IMR-90 (cell line): ENCODE measurements at regions not wholly inside any gene's neighbourhood (a gene's known extent, or its start where the extent isn't known, plus 50 kb on each side); places are given as distances from the start of the nearest gene placed in this dataset.

ENCODE experiments used
- ATAC-seq: fragments of 200-7000 bp; cut with Tn5 transposase; 2 replicates; pipeline ENCODE4 v1.9.1; 2020; ENCODE audit warnings: low read depth, mild to moderate bottlenecking, moderate library complexity
- BruUV-seq: library from RNA; stranded (reverse); fragments of 400-500 nt; replicated peaks from 2 replicates; lab custom pipeline; 2021; lab: Mats Ljungman, UMichigan
- CTCF ChIA-PET: fragments of 300-600 bp; formaldehyde crosslinking; extraction: SDS; loops from one replicate; lab custom pipeline; 2021; ENCODE audit warnings: antibody characterized with exemption; lab: Yijun Ruan, JAX
- POLR2A ChIA-PET: fragments of 300-600 bp; sonication (Branson Sonifier 250); formaldehyde crosslinking; loops from one replicate; lab custom pipeline; 2022; ENCODE audit warnings: antibody characterized with exemption; ENCODE audit not compliant: unreplicated experiment; lab: Charles Lee
- DNase-seq: peaks from one replicate; pipeline ENCODE4 v3.0.0; 2013
- H2AFZ ChIP-seq: replicated peaks from 2 replicates; pipeline ENCODE3; 2013; ENCODE audit warnings: low read length, mild to moderate bottlenecking; ENCODE audit not compliant: poor library complexity
- H2AK5ac ChIP-seq: 2 replicates; pipeline ENCODE4 v1.6.1; 2013; ENCODE audit warnings: low read depth, low read length, inconsistent platforms
- H2AK9ac ChIP-seq: replicated peaks from 2 replicates; pipeline ENCODE3; 2013; ENCODE audit warnings: mild to moderate bottlenecking, low read depth, low read length, moderate library complexity; ENCODE audit not compliant: poor library complexity
- H2BK120ac ChIP-seq: 2 replicates; pipeline ENCODE4 v1.6.1; 2013; ENCODE audit warnings: low read depth, low read length, inconsistent platforms
- H2BK15ac ChIP-seq: 3 replicates; pipeline ENCODE4 v1.6.1; 2013; ENCODE audit warnings: low read depth, low read length, inconsistent platforms
- H2BK20ac ChIP-seq: 2 replicates; pipeline ENCODE4 v1.6.1; 2013; ENCODE audit warnings: low read depth, mild to moderate bottlenecking, inconsistent platforms, low read length, moderate library complexity
- H2BK5ac ChIP-seq: 2 replicates; pipeline ENCODE4 v1.6.1; 2013; ENCODE audit warnings: mild to moderate bottlenecking, low read depth, low read length, inconsistent platforms; ENCODE audit not compliant: poor library complexity, severe bottlenecking
- H3K14ac ChIP-seq: replicated peaks from 2 replicates; pipeline ENCODE4 v1.6.1; 2013; ENCODE audit warnings: low read depth, low read length, inconsistent platforms
- H3K18ac ChIP-seq: 2 replicates; pipeline ENCODE4 v1.6.1; 2013; ENCODE audit warnings: low read depth, low read length, control low read depth
- H3K23ac ChIP-seq: 2 replicates; pipeline ENCODE4 v1.6.1; 2013; ENCODE audit warnings: low read depth, low read length, inconsistent platforms
- H3K27ac ChIP-seq: 2 replicates; pipeline ENCODE4 v1.5.1; 2013; ENCODE audit warnings: mild to moderate bottlenecking, control low read depth, low read length; ENCODE audit not compliant: insufficient read depth
- H3K27me3 ChIP-seq: 2 replicates; pipeline ENCODE4 v1.6.1; 2013; ENCODE audit warnings: low read length; ENCODE audit not compliant: control insufficient read depth, insufficient read depth
- H3K36me3 ChIP-seq: 2 replicates; pipeline ENCODE4 v1.6.1; 2013; ENCODE audit warnings: low read length, mixed read lengths; ENCODE audit not compliant: control insufficient read depth, insufficient read depth
- H3K4ac ChIP-seq: 2 replicates; pipeline ENCODE4 v1.6.1; 2013; ENCODE audit warnings: low read depth, low read length, inconsistent platforms
- H3K4me1 ChIP-seq: 2 replicates; pipeline ENCODE4 v1.6.1; 2013; ENCODE audit warnings: low read length, mixed read lengths; ENCODE audit not compliant: control insufficient read depth, insufficient read depth
- H3K4me2 ChIP-seq: 2 replicates; pipeline ENCODE4 v1.6.1; 2013; ENCODE audit warnings: low read depth, mild to moderate bottlenecking, control low read depth, low read length, moderate library complexity
- H3K4me3 ChIP-seq: 2 replicates; pipeline ENCODE4 v1.5.1; 2013; ENCODE audit warnings: low read depth, mild to moderate bottlenecking, control low read depth, low read length, moderate library complexity; ENCODE audit not compliant: insufficient read depth
- H3K56ac ChIP-seq: 2 replicates; pipeline ENCODE4 v1.6.1; 2013; ENCODE audit warnings: low read length, inconsistent platforms; ENCODE audit not compliant: insufficient read depth; ENCODE audit errors: extremely low read depth
- H3K79me1 ChIP-seq, 2 experiments: 2 replicates each; pipeline ENCODE4 v1.6.1; 2013; ENCODE audit warnings: low read length in 2 of 2, inconsistent platforms in 1 of 2, low read depth in 1 of 2
- H3K9ac ChIP-seq: 2 replicates; pipeline ENCODE4 v1.6.1; 2013; ENCODE audit warnings: low read depth, low read length, control low read depth
- H3K9me1 ChIP-seq: 2 replicates; pipeline ENCODE4 v1.6.1; 2013; ENCODE audit warnings: low read length, inconsistent platforms; ENCODE audit not compliant: insufficient read depth
- H3K9me3 ChIP-seq: 2 replicates; pipeline ENCODE4 v1.6.1; 2013; ENCODE audit warnings: low read length; ENCODE audit not compliant: control insufficient read depth, insufficient read depth
- H4K20me1 ChIP-seq: 2 replicates; pipeline ENCODE4 v1.6.1; 2013; ENCODE audit warnings: low read length, inconsistent platforms; ENCODE audit not compliant: insufficient read depth
- H4K5ac ChIP-seq: 2 replicates; pipeline ENCODE4 v1.6.1; 2013; ENCODE audit warnings: mild to moderate bottlenecking, low read depth, low read length, control low read depth
- H4K8ac ChIP-seq, 2 experiments: 2 replicates each; pipeline ENCODE4 v1.6.1; 2013; ENCODE audit warnings: low read depth in 2 of 2, low read length in 2 of 2, control low read depth in 1 of 2, inconsistent platforms in 1 of 2
- H4K91ac ChIP-seq: 2 replicates; pipeline ENCODE4 v1.6.1; 2013; ENCODE audit warnings: low read depth, low read length, inconsistent platforms; ENCODE audit not compliant: insufficient read depth
- BHLHE40 ChIP-seq: fragments of 150-350 bp; IDR thresholded peaks from 2 replicates; pipeline ENCODE4 v1.6.1; 2016; ENCODE audit warnings: mild to moderate bottlenecking, low read depth, low read length
- CEBPB ChIP-seq: IDR thresholded peaks from 2 replicates; pipeline ENCODE4 v1.6.1; 2012; ENCODE audit warnings: low read depth, low read length, improper control_type of control experiment
- CHD1 ChIP-seq: IDR thresholded peaks from 2 replicates; pipeline ENCODE4 v1.6.1; 2012; ENCODE audit warnings: low read depth, low read length, improper control_type of control experiment
- ELK1 ChIP-seq: fragments of 150-350 bp; IDR thresholded peaks from 2 replicates; pipeline ENCODE4 v1.6.1; 2016; ENCODE audit warnings: low read depth, mild to moderate bottlenecking, low read length, moderate library complexity, borderline replicate concordance
- FOS ChIP-seq: fragments of 150-350 bp; IDR thresholded peaks from 2 replicates; pipeline ENCODE4 v1.6.1; 2016; ENCODE audit warnings: low read depth, low read length
- MAFK ChIP-seq: IDR thresholded peaks from 2 replicates; pipeline ENCODE4 v1.6.1; 2012; ENCODE audit warnings: low read depth, low read length, improper control_type of control experiment
- MAZ ChIP-seq: IDR thresholded peaks from 2 replicates; pipeline ENCODE4 v1.6.1; 2012; ENCODE audit warnings: low read depth, mild to moderate bottlenecking, low read length, improper control_type of control experiment, moderate library complexity, borderline replicate concordance
- MXI1 ChIP-seq: IDR thresholded peaks from 2 replicates; pipeline ENCODE4 v1.6.1; 2012; ENCODE audit warnings: low read depth, mild to moderate bottlenecking, low read length, moderate library complexity, borderline replicate concordance
- NFE2L2 ChIP-seq: fragments of 150-350 bp; IDR thresholded peaks from 2 replicates; pipeline ENCODE4 v1.6.1; 2016; ENCODE audit warnings: low read depth, mild to moderate bottlenecking, low read length
- POLR2A ChIP-seq: IDR thresholded peaks from 2 replicates; pipeline ENCODE4 v1.6.1; 2012; ENCODE audit warnings: mild to moderate bottlenecking, low read depth, low read length
- RCOR1 ChIP-seq: IDR thresholded peaks from 2 replicates; pipeline ENCODE4 v1.6.1; 2012; ENCODE audit warnings: mild to moderate bottlenecking, low read length, improper control_type of control experiment; ENCODE audit not compliant: insufficient replicate concordance
- RFX5 ChIP-seq: IDR thresholded peaks from 2 replicates; pipeline ENCODE4 v1.8.0; 2012; ENCODE audit warnings: low read depth, mild to moderate bottlenecking, low read length, moderate library complexity
- SMC3 ChIP-seq: fragments of 150-350 bp; IDR thresholded peaks from 2 replicates; pipeline ENCODE4 v1.6.1; 2016; ENCODE audit warnings: low read depth, mild to moderate bottlenecking, antibody characterized with exemption, low read length, moderate library complexity
- USF2 ChIP-seq: fragments of 150-350 bp; IDR thresholded peaks from 2 replicates; pipeline ENCODE4 v1.6.1; 2017; ENCODE audit warnings: mild to moderate bottlenecking, antibody characterized with exemption, low read length, low read depth
- WGBS, 2 experiments: methylation state at CpG; one replicate each; pipeline versions ENCODE4 v1.1.5 to v1.1.7; 2013; ENCODE audit warnings: missing lambda C conversion rate in 2 of 2; ENCODE audit not compliant: insufficient read length in 1 of 2; ENCODE audit errors: extremely low coverage in 2 of 2; 5-methylcytosine and 5-hydroxymethylcytosine counted together
- dilution Hi-C: fragments of 300-500 bp; cut with HindIII; formaldehyde crosslinking; loops from one replicate; pipeline ENCODE4 v1.14.3; 2018; ENCODE audit warnings: low sequenced_read_pairs; ENCODE audit not compliant: unreplicated experiment
- in situ Hi-C: fragments of 300-500 bp; cut with MboI; formaldehyde crosslinking; loops from 3 replicates; pipeline ENCODE4 v1.14.3; 2019; ENCODE audit warnings: low sequenced_read_pairs, inconsistent platforms, mixed read lengths
- intact Hi-C: fragments of 100-400 bp; cut with micrococcal nuclease; formaldehyde crosslinking; loops from 2 replicates; pipeline ENCODE4 v1.10.0; 2022
- TF ChIP-seq, protein P1 (sequence below): conservative IDR thresholded peaks from 2 replicates; pipeline ENCODE4 v1.5.1; 2012; ENCODE audit warnings: mild to moderate bottlenecking, low read depth, low read length, improper control_type of control experiment

DNA sequence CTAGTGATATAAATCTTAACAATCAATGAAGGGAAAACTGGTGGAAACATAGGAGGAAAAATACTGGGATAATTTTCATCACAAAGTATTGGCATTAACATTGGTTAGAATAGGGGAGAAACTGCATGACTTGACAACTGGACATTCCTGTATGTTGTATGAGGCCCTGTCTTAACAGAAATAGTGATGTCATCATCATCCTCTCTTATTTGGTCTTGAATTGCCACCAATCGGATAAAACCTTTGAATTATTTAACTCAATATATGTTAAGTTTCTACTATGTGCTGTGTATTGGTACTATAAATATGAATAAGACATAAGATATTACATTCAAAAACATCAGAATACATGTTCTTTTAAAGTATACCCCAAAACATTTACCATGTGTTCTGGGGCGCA, 130.1 kb upstream of the CCDC54 start:
- in situ Hi-C loops = loop anchor here (25.0 kb wide), 1 partner anchor 965 kb away; the partner anchor contains the start of gene IFT57
- dilution Hi-C loops = no loop called here

More for the DNA sequence above, 130.1 kb upstream of the CCDC54 start:
- H3K18ac ChIP-seq = no peak overlapping the region
- BruUV-seq = no TSS peak
- H4K20me1 ChIP-seq = no peaks in the 10 kb centered on the region
- no peak overlapping the region for H2BK20ac ChIP-seq
- H3K27ac ChIP-seq = no peak overlapping the region
- H2BK15ac ChIP-seq = no peak overlapping the region
- DNase-seq (no peak), ATAC-seq (no peak)
- H3K4me3 ChIP-seq = no peak overlapping the region
- CTCF ChIA-PET = no interaction called here
- H2BK120ac ChIP-seq = no peak overlapping the region
- no peaks in the 10 kb centered on the region for H3K9me3 ChIP-seq
- no peak overlapping the region for H3K4me2 ChIP-seq
- H3K4ac ChIP-seq = no peak overlapping the region
- WGBS, 2 experiments = no CpG with 5 or more reads among the region's 2 CpGs
- intact Hi-C loops = no loop called here
- no peak overlapping the region for H4K91ac ChIP-seq
- no peak overlapping the region for H2BK5ac ChIP-seq
- no peak overlapping the region for H2AK9ac ChIP-seq
- no peak overlapping the region for H3K14ac ChIP-seq
- H3K27me3 ChIP-seq = no peaks in the 10 kb centered on the region
- no peak overlapping the region for H4K5ac ChIP-seq
- no peak overlapping the region for H2AFZ ChIP-seq
- H3K9me1 ChIP-seq = peaks cover 2% of the 10 kb centered on the region; the same call in 1 of the 2 replicates
- no peak overlapping the region for H4K8ac ChIP-seq
- peaks cover 11 to 30% of the 10 kb centered on the region in 2 experiments; a peak in 3 of 4 replicates for H3K79me1 ChIP-seq
- no peak overlapping the region for H3K56ac ChIP-seq
- H3K36me3 ChIP-seq = peaks cover 8% of the 10 kb centered on the region
- no peak overlapping the region for H3K9ac ChIP-seq
- POLR2A ChIA-PET = no interaction called here
- H2AK5ac ChIP-seq = no peak overlapping the region
- H3K23ac ChIP-seq = no peak overlapping the region
- no peak for TF ChIP-seq POLR2A
- TF ChIP-seq USF2 = no peak
- TF ChIP-seq CEBPB = no peak
- TF ChIP-seq SMC3 = no peak
- TF ChIP-seq MAFK = no peak
- no peak for TF ChIP-seq ELK1
- no peak for TF ChIP-seq FOS
- no peak for TF ChIP-seq RFX5
- TF ChIP-seq BHLHE40 = no peak
- TF ChIP-seq, protein P1, sequence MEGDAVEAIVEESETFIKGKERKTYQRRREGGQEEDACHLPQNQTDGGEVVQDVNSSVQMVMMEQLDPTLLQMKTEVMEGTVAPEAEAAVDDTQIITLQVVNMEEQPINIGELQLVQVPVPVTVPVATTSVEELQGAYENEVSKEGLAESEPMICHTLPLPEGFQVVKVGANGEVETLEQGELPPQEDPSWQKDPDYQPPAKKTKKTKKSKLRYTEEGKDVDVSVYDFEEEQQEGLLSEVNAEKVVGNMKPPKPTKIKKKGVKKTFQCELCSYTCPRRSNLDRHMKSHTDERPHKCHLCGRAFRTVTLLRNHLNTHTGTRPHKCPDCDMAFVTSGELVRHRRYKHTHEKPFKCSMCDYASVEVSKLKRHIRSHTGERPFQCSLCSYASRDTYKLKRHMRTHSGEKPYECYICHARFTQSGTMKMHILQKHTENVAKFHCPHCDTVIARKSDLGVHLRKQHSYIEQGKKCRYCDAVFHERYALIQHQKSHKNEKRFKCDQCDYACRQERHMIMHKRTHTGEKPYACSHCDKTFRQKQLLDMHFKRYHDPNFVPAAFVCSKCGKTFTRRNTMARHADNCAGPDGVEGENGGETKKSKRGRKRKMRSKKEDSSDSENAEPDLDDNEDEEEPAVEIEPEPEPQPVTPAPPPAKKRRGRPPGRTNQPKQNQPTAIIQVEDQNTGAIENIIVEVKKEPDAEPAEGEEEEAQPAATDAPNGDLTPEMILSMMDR = no peak
- no peak for TF ChIP-seq CHD1
- no peak for TF ChIP-seq MXI1
- TF ChIP-seq NFE2L2 = no peak
- no peak for TF ChIP-seq MAZ
- TF ChIP-seq RCOR1 = no peak
- H3K4me1 ChIP-seq = no peaks in the 10 kb centered on the region; the same call in 1 of the 2 replicates
